Esophagus muscularis mucosa (tissue), 3 donors: ENCODE measurements at regions not wholly inside any gene's neighbourhood (a gene's known extent, or its start where the extent isn't known, plus 50 kb on each side); places are given as distances from the start of the nearest gene placed in this dataset.

Experiments
- CTCF ChIP-seq, 3 experiments: fragments of 200-600 bp in 2 of 3; fragments of 450-650 bp in 1 of 3; sonication (generic) in 2 of 3; IDR thresholded peaks; one replicate each; pipeline ENCODE4 v1.5.1; 2017 to 2019; ENCODE audit warnings: antibody characterized with exemption in 3 of 3, mild to moderate bottlenecking in 2 of 3, moderate library complexity in 1 of 3
- POLR2AphosphoS5 ChIP-seq, 2 donors: sonication (generic); formaldehyde crosslinking; IDR thresholded peaks; one replicate each; pipeline ENCODE4 v1.6.1; 2017; ENCODE audit warnings: antibody characterized with exemption in 2 of 2

- no peak for TF ChIP-seq CTCF (IDR thresholded peaks at IDR 0.05)
- TF ChIP-seq POLR2AphosphoS5 (IDR thresholded peaks at IDR 0.05) = no peak
These were observed 1023.4 kb upstream of the LRRTM1 start for GRCh38 chr2:81327911-81328310.
